ENCODE measurements at regions not wholly inside any gene's neighbourhood (a gene's known extent, or its start where the extent isn't known, plus 50 kb on each side); places are given as distances from the start of the nearest gene placed in this dataset.
"Not testable (repeated sequence)": the region's sequence is repeated elsewhere in the genome, so short reads cannot be mapped to it uniquely, and the experiment has no call there.

GRCh38 chr16:55019419-55020131 is 88.9 kb downstream of the IRX5 start:
- Histone ChIP-seq H3K9me3 (ENCODE audit: control extremely low read depth in 1 of 3, control insufficient read depth in 2 of 3, insufficient read depth in 1 of 3, low read length in 2 of 3) (peaks cover 0 to 6% (median 0%) of the 10 kb centered on the region in 3 donors), H3K79me2 (ENCODE audit: control insufficient read depth, insufficient read depth, low read length) (no peaks in the 10 kb centered on the region), H3K4me1 (ENCODE audit: control insufficient read depth in 2 of 2, insufficient read depth in 2 of 2, low read length in 2 of 2) (no peaks in the 10 kb centered on the region), H3K4me3 (ENCODE audit: control extremely low read depth in 1 of 5, extremely low read depth in 1 of 5, insufficient read depth in 1 of 5, low read depth in 2 of 5, low read length in 4 of 5) (no peak overlapping the region), H3K9ac (ENCODE audit: low read length) (no peak overlapping the region), H3K4me2 (replicated peaks; ENCODE audit: low read depth, low read length, poor library complexity, severe bottlenecking) (no peak overlapping the region), H3K27me3 (replicated peaks in 1 of 4; ENCODE audit: control extremely low read depth in 1 of 4, control insufficient read depth in 3 of 4, insufficient read depth in 4 of 4, low read length in 3 of 4) (peaks cover 0 to 3% (median 0%) of the 10 kb centered on the region in 4 experiments), H3K36me3 (replicated peaks in 1 of 2; ENCODE audit: control extremely low read depth in 1 of 2, control insufficient read depth in 1 of 2, extremely low read depth in 1 of 2, insufficient read depth in 2 of 2, low read length in 1 of 2) (no peaks in the 10 kb centered on the region), H4K20me1 (ENCODE audit: control insufficient read depth, insufficient read depth, low read length, poor library complexity, severe bottlenecking) (no peaks in the 10 kb centered on the region), H2AFZ (ENCODE audit: insufficient read depth, low read depth, low read length, poor library complexity, severe bottlenecking) (no peak overlapping the region), H3K27ac (ENCODE audit: low read length in 2 of 2) (no peak overlapping the region)
- POLR2A ChIA-PET = no interaction called here
- ATAC-seq (ENCODE audit: low read depth) = no peak
- intact Hi-C loops (cut with micrococcal nuclease) = no loop called here
- Mint-ChIP-seq H3K27me3 (peaks cover 16% of the 10 kb centered on the region), H3K4me1 (no peaks in the 10 kb centered on the region), H3K9me3 (ENCODE audit: insufficient read depth) (peaks cover 4% of the 10 kb centered on the region), H3K27ac (no peak overlapping the region), H3K4me3 (no peak overlapping the region)
- TF ChIP-seq CTCF (IDR thresholded peaks at IDR 0.05) (no peak), EZH2 (IDR thresholded peaks at IDR 0.05; ENCODE audit: borderline replicate concordance, insufficient read depth, low read depth, low read length, poor library complexity, severe bottlenecking) (no peak)
- WGBS (ENCODE audit: insufficient coverage) = 98% methylated on average over 9 of the region's 9 CpGs
- no peak for DNase-seq
- CTCF ChIA-PET = no interaction called here

- no peak for TF ChIP-seq EZH2 (IDR thresholded peaks at IDR 0.05; ENCODE audit: borderline replicate concordance, insufficient read depth, low read depth, low read length, poor library complexity, severe bottlenecking)
- no peak for TF ChIP-seq CTCF (IDR thresholded peaks at IDR 0.05)
- DNase-seq (no peak), ATAC-seq (ENCODE audit: low read depth) (no peak)
- Mint-ChIP-seq H3K4me1 (no peaks in the 10 kb centered on the region), H3K27me3 (peaks cover 20% of the 10 kb centered on the region), H3K27ac (no peak overlapping the region), H3K9me3 (ENCODE audit: insufficient read depth) (peaks cover 4% of the 10 kb centered on the region), H3K4me3 (no peak overlapping the region)
- Histone ChIP-seq H3K4me3 (ENCODE audit: control extremely low read depth in 1 of 5, extremely low read depth in 1 of 5, insufficient read depth in 1 of 5, low read depth in 2 of 5, low read length in 4 of 5) (no peak overlapping the region), H3K27ac (ENCODE audit: low read length in 2 of 2) (no peak overlapping the region), H3K36me3 (replicated peaks in 1 of 2; ENCODE audit: control extremely low read depth in 1 of 2, control insufficient read depth in 1 of 2, extremely low read depth in 1 of 2, insufficient read depth in 2 of 2, low read length in 1 of 2) (no peaks in the 10 kb centered on the region), H4K20me1 (ENCODE audit: control insufficient read depth, insufficient read depth, low read length, poor library complexity, severe bottlenecking) (no peaks in the 10 kb centered on the region), H3K27me3 (replicated peaks in 1 of 4; ENCODE audit: control extremely low read depth in 1 of 4, control insufficient read depth in 3 of 4, insufficient read depth in 4 of 4, low read length in 3 of 4) (peaks cover 0 to 3% (median 0%) of the 10 kb centered on the region in 4 experiments), H3K9me3 (ENCODE audit: control extremely low read depth in 1 of 3, control insufficient read depth in 2 of 3, insufficient read depth in 1 of 3, low read length in 2 of 3) (peaks cover 0 to 6% (median 0%) of the 10 kb centered on the region in 3 donors), H3K9ac (ENCODE audit: low read length) (no peak overlapping the region), H3K4me2 (replicated peaks; ENCODE audit: low read depth, low read length, poor library complexity, severe bottlenecking) (no peak overlapping the region), H2AFZ (ENCODE audit: insufficient read depth, low read depth, low read length, poor library complexity, severe bottlenecking) (no peak overlapping the region), H3K4me1 (ENCODE audit: control insufficient read depth in 2 of 2, insufficient read depth in 2 of 2, low read length in 2 of 2) (no peaks in the 10 kb centered on the region), H3K79me2 (ENCODE audit: control insufficient read depth, insufficient read depth, low read length) (no peaks in the 10 kb centered on the region)
- intact Hi-C loops (cut with micrococcal nuclease) = no loop called here
- 73% methylated on average over 9 of the region's 11 CpGs for WGBS (ENCODE audit: insufficient coverage)
- POLR2A ChIA-PET = no interaction called here
- CTCF ChIA-PET = interaction anchor here (1.3 kb wide), 1 partner anchor 1472 kb away, joined by 3 read pairs; no protein-coding TSS in a partner anchor
Measured at GRCh38 chr16:55021595-55022475, 91.2 kb downstream of the IRX5 start.

GRCh38 chr16:55027260-55027659 is 96.6 kb downstream of the IRX5 start:
- H3K4me1 Mint-ChIP-seq; H3K4me3 Mint-ChIP-seq; H4K20me1 ChIP-seq (ENCODE audit: control insufficient read depth, insufficient read depth, low read length, poor library complexity, severe bottlenecking); H3K27me3 ChIP-seq (replicated peaks in 1 of 4; ENCODE audit: control extremely low read depth in 1 of 4, control insufficient read depth in 3 of 4, insufficient read depth in 4 of 4, low read length in 3 of 4); CTCF ChIA-PET; H3K4me2 ChIP-seq (replicated peaks; ENCODE audit: low read depth, low read length, poor library complexity, severe bottlenecking); POLR2A ChIA-PET; H3K9me3 Mint-ChIP-seq (ENCODE audit: insufficient read depth); intact Hi-C loops (cut with micrococcal nuclease); H3K36me3 ChIP-seq (replicated peaks in 1 of 2; ENCODE audit: control extremely low read depth in 1 of 2, control insufficient read depth in 1 of 2, extremely low read depth in 1 of 2, insufficient read depth in 2 of 2, low read length in 1 of 2); H3K9me3 ChIP-seq (ENCODE audit: control extremely low read depth in 1 of 3, control insufficient read depth in 2 of 3, insufficient read depth in 1 of 3, low read length in 2 of 3); DNase-seq; H3K9ac ChIP-seq (ENCODE audit: low read length); H3K4me1 ChIP-seq (ENCODE audit: control insufficient read depth in 2 of 2, insufficient read depth in 2 of 2, low read length in 2 of 2); H2AFZ ChIP-seq (ENCODE audit: insufficient read depth, low read depth, low read length, poor library complexity, severe bottlenecking); H3K4me3 ChIP-seq (ENCODE audit: control extremely low read depth in 1 of 5, extremely low read depth in 1 of 5, insufficient read depth in 1 of 5, low read depth in 2 of 5, low read length in 4 of 5); H3K27ac ChIP-seq (ENCODE audit: low read length in 2 of 2); ATAC-seq (ENCODE audit: low read depth); H3K27ac Mint-ChIP-seq; H3K79me2 ChIP-seq (ENCODE audit: control insufficient read depth, insufficient read depth, low read length): not testable (repeated sequence)
- H3K27me3 Mint-ChIP-seq = peaks cover 20% of the 10 kb centered on the region
